Ureter (tissue), 1 donor: ENCODE measurements at regions not wholly inside any gene's neighbourhood (a gene's known extent, or its start where the extent isn't known, plus 50 kb on each side); places are given as distances from the start of the nearest gene placed in this dataset.
"Not testable (repeated sequence)": the region's sequence is repeated elsewhere in the genome, so short reads cannot be mapped to it uniquely, and the experiment has no call there.

Source experiments
- DNase-seq: peaks from one replicate; pipeline ENCODE4 v3.0.0-alpha.2; 2020; ENCODE audit warnings: low spot score
- donor health status: DM: yes; HTN: yes; CAD: no.

- no peak for DNase-seq
Observed at GRCh38 chr5:23991406-23991805, 484.0 kb downstream of the PRDM9 start.

GRCh38 chr5:23994581-23995370, 487.4 kb downstream of the PRDM9 start:
- no peak for DNase-seq

GRCh38 chr5:23996525-23996924, 489.1 kb downstream of the PRDM9 start:
- no peak for DNase-seq

- no peak for DNase-seq
Observed at GRCh38 chr5:24005384-24005783, 498.0 kb downstream of the PRDM9 start.

GRCh38 chr5:24017710-24018109, 510.3 kb downstream of the PRDM9 start:
- not testable (repeated sequence) for DNase-seq

GRCh38 chr5:24026288-24026687, 518.9 kb downstream of the PRDM9 start:
- no peak for DNase-seq

GRCh38 chr5:24042688-24043087, 535.3 kb downstream of the PRDM9 start:
- no peak for DNase-seq

GRCh38 chr5:24045046-24045445, 537.6 kb downstream of the PRDM9 start:
- DNase-seq: no peak

- DNase-seq: no peak
Observed at GRCh38 chr5:24053737-24054136, 546.3 kb downstream of the PRDM9 start.

GRCh38 chr5:24059006-24059405, 551.6 kb downstream of the PRDM9 start:
- no peak for DNase-seq

- no peak for DNase-seq
Observed at GRCh38 chr5:24059716-24060115, 552.3 kb downstream of the PRDM9 start.

- no peak for DNase-seq
Observed at GRCh38 chr5:24065779-24066178, 558.4 kb downstream of the PRDM9 start.

GRCh38 chr5:24067208-24067607, 559.8 kb downstream of the PRDM9 start:
- DNase-seq: no peak

- no peak for DNase-seq
Observed at GRCh38 chr5:24068524-24068923, 561.1 kb downstream of the PRDM9 start.

- DNase-seq: no peak
Observed at GRCh38 chr5:24073107-24073506, 565.7 kb downstream of the PRDM9 start.

- no peak for DNase-seq
Observed at GRCh38 chr5:24080046-24080445, 564.7 kb downstream of the CDH10 start.

GRCh38 chr5:24094081-24094679, 550.6 kb downstream of the CDH10 start:
- DNase-seq: no peak

- DNase-seq: no peak
Observed at GRCh38 chr5:24102010-24102409, 542.8 kb downstream of the CDH10 start.

- no peak for DNase-seq
Observed at GRCh38 chr5:24103451-24104023, 541.2 kb downstream of the CDH10 start.

GRCh38 chr5:24110004-24110615, 534.7 kb downstream of the CDH10 start:
- DNase-seq: no peak

- DNase-seq: no peak
Observed at GRCh38 chr5:24112420-24112819, 532.4 kb downstream of the CDH10 start.

GRCh38 chr5:24118351-24118750, 526.4 kb downstream of the CDH10 start:
- DNase-seq: no peak

GRCh38 chr5:24135536-24135935, 509.2 kb downstream of the CDH10 start:
- DNase-seq: no peak
